H9 (cell line): ENCODE measurements at regions not wholly inside any gene's neighbourhood (a gene's known extent, or its start where the extent isn't known, plus 50 kb on each side); places are given as distances from the start of the nearest gene placed in this dataset.

ENCODE experiments used
- DNase-seq: peaks from one replicate; pipeline ENCODE4 v3.0.0-alpha.2; 2017
- H2AFZ ChIP-seq: one replicate; pipeline ENCODE4 v1.6.1; 2013; ENCODE audit warnings: mild to moderate bottlenecking, low read length, control low read depth, moderate library complexity
- H2AK5ac ChIP-seq: 2 replicates; pipeline ENCODE4 v1.6.1; 2013; ENCODE audit warnings: low read length, control low read depth, mixed read lengths; ENCODE audit not compliant: insufficient read length
- H2BK120ac ChIP-seq: one replicate; pipeline ENCODE4 v1.6.1; 2013; ENCODE audit warnings: low read depth, mild to moderate bottlenecking, low read length, control low read depth, inconsistent platforms; ENCODE audit not compliant: poor library complexity, severe bottlenecking
- H2BK12ac ChIP-seq: 2 replicates; pipeline ENCODE4 v1.6.1; 2013; ENCODE audit warnings: low read length, control low read depth, mixed read lengths, low read depth; ENCODE audit not compliant: insufficient read length
- H2BK15ac ChIP-seq: 2 replicates; pipeline ENCODE4 v1.6.1; 2013; ENCODE audit warnings: low read depth, low read length, control low read depth
- H2BK20ac ChIP-seq: one replicate; pipeline ENCODE4 v1.6.1; 2013; ENCODE audit warnings: low read depth, mild to moderate bottlenecking, low read length, control low read depth, inconsistent platforms; ENCODE audit not compliant: poor library complexity, severe bottlenecking
- H2BK5ac ChIP-seq: 2 replicates; pipeline ENCODE4 v1.6.1; 2013; ENCODE audit warnings: low read length, control low read depth, mixed read lengths; ENCODE audit not compliant: insufficient read length
- H3K14ac ChIP-seq: 2 replicates; pipeline ENCODE4 v1.6.1; 2013; ENCODE audit warnings: low read length, control low read depth; ENCODE audit not compliant: insufficient read depth
- H3K18ac ChIP-seq: 2 replicates; pipeline ENCODE4 v1.6.1; 2013; ENCODE audit warnings: low read depth, mild to moderate bottlenecking, mixed read lengths, low read length, control low read depth; ENCODE audit not compliant: insufficient read length
- H3K23ac ChIP-seq: 2 replicates; pipeline ENCODE4 v1.6.1; 2013; ENCODE audit warnings: low read length, control low read depth, mixed read lengths, low read depth; ENCODE audit not compliant: insufficient read length
- H3K23me2 ChIP-seq: 2 replicates; pipeline ENCODE4 v1.6.1; 2013; ENCODE audit warnings: low read depth, mild to moderate bottlenecking, mixed read lengths, low read length, control low read depth; ENCODE audit not compliant: insufficient read length, poor library complexity, severe bottlenecking
- H3K27ac ChIP-seq: 2 replicates; pipeline ENCODE4 v1.5.1; 2013; ENCODE audit warnings: low read length, control low read depth, mixed read lengths, low read depth; ENCODE audit not compliant: insufficient read length
- H3K27me3 ChIP-seq: 2 replicates; pipeline ENCODE4 v1.6.1; 2013; ENCODE audit warnings: low read length, control low read depth, inconsistent platforms; ENCODE audit not compliant: insufficient read depth
- H3K4ac ChIP-seq: 2 replicates; pipeline ENCODE4 v1.6.1; 2013; ENCODE audit warnings: low read depth, mild to moderate bottlenecking, control low read depth, inconsistent platforms, low read length, moderate library complexity
- H3K4me1 ChIP-seq: 2 replicates; pipeline ENCODE4 v1.6.1; 2013; ENCODE audit warnings: low read length, control low read depth, inconsistent platforms; ENCODE audit not compliant: insufficient read depth
- H3K4me2 ChIP-seq: 2 replicates; pipeline ENCODE4 v1.6.1; 2013; ENCODE audit warnings: low read length, control low read depth, mixed read lengths; ENCODE audit not compliant: insufficient read length, insufficient read depth
- H3K56ac ChIP-seq: 2 replicates; pipeline ENCODE4 v1.6.1; 2013; ENCODE audit warnings: low read depth, mild to moderate bottlenecking, mixed read lengths, low read length, control low read depth; ENCODE audit not compliant: insufficient read length
- H3K79me1 ChIP-seq: 2 replicates; pipeline ENCODE4 v1.6.1; 2013; ENCODE audit warnings: low read depth, mild to moderate bottlenecking, moderate library complexity, low read length, control low read depth, inconsistent platforms; ENCODE audit not compliant: insufficient read depth, poor library complexity, severe bottlenecking
- H3K79me2 ChIP-seq: 2 replicates; pipeline ENCODE4 v1.6.1; 2013; ENCODE audit warnings: low read length, control low read depth, inconsistent platforms; ENCODE audit not compliant: insufficient read depth
- H3K9ac ChIP-seq: 2 replicates; pipeline ENCODE4 v1.6.1; 2013; ENCODE audit warnings: low read length, control low read depth, mixed read lengths; ENCODE audit not compliant: insufficient read length; ENCODE audit errors: extremely low read depth
- H3K9me3 ChIP-seq: one replicate; pipeline ENCODE4 v1.6.1; 2013; ENCODE audit warnings: low read depth, low read length, inconsistent platforms; ENCODE audit not compliant: control insufficient read depth
- H3T11ph ChIP-seq: one replicate; pipeline ENCODE4 v1.6.1; 2013; ENCODE audit warnings: mild to moderate bottlenecking, low read length, control low read depth, inconsistent platforms
- H4K20me1 ChIP-seq: one replicate; pipeline ENCODE4 v1.6.1; 2013; ENCODE audit not compliant: control insufficient read depth, insufficient read length, insufficient read depth
- H4K5ac ChIP-seq: 2 replicates; pipeline ENCODE4 v1.6.1; 2013; ENCODE audit warnings: low read depth, mild to moderate bottlenecking, mixed read lengths, low read length, control low read depth; ENCODE audit not compliant: insufficient read length
- H4K8ac ChIP-seq: replicated peaks from 2 replicates; pipeline ENCODE4 v1.6.1; 2013; ENCODE audit warnings: low read length, control low read depth, mixed read lengths, low read depth; ENCODE audit not compliant: insufficient read length
- H4K91ac ChIP-seq: 2 replicates; pipeline ENCODE4 v1.6.1; 2013; ENCODE audit warnings: low read depth, mild to moderate bottlenecking, moderate library complexity, mixed read lengths, low read length, control low read depth; ENCODE audit not compliant: insufficient read length
- H3K27ac Mint-ChIP-seq, 3 experiments: 2 replicates in 2 of 3; 3 replicates in 1 of 3; pipeline ENCODE4 v1.8.0; 2020 to 2021; ENCODE audit warnings: mixed read lengths in 3 of 3, mild to moderate bottlenecking in 1 of 3, moderate library complexity in 1 of 3
- H3K27me3 Mint-ChIP-seq: 2 replicates; pipeline ENCODE4 v1.8.0; 2021; ENCODE audit warnings: low read depth, mild to moderate bottlenecking, moderate library complexity, mixed read lengths
- H3K36me3 Mint-ChIP-seq, 3 experiments: 2 replicates in 2 of 3; 3 replicates in 1 of 3; pipeline ENCODE4 v1.8.0; 2020 to 2021; ENCODE audit warnings: low read depth in 3 of 3, mixed read lengths in 3 of 3; ENCODE audit not compliant: insufficient read depth in 1 of 3
- H3K4me1 Mint-ChIP-seq, 2 experiments: 2 replicates each; pipeline ENCODE4 v1.8.0; 2020; ENCODE audit warnings: mixed read lengths in 2 of 2
- H3K4me3 Mint-ChIP-seq, 2 experiments: 2 replicates in 1 of 2; 3 replicates in 1 of 2; pipeline ENCODE4 v1.8.0; 2020 to 2021; ENCODE audit warnings: mild to moderate bottlenecking in 2 of 2, mixed read lengths in 2 of 2, moderate library complexity in 1 of 2
- H3K9me3 Mint-ChIP-seq, 2 experiments: 2 replicates in 1 of 2; 3 replicates in 1 of 2; pipeline ENCODE4 v1.8.0; 2020; ENCODE audit warnings: mild to moderate bottlenecking in 2 of 2, mixed read lengths in 2 of 2, moderate library complexity in 1 of 2
- CTCF ChIP-seq: fragments of 200-600 bp; sonication (generic); conservative IDR thresholded peaks from 3 replicates; pipeline ENCODE4 v1.8.0; 2021; ENCODE audit warnings: antibody characterized with exemption, mild to moderate bottlenecking
- WGBS: extraction: QIAGEN DNeasy Blood & Tissue Kit; methylation state at CpG from one replicate; pipeline ENCODE4 v1.1.7; 2013; ENCODE audit warnings: missing lambda C conversion rate, low lambda C conversion rate, mixed read lengths; ENCODE audit not compliant: insufficient read length; ENCODE audit errors: extremely low coverage; 5-methylcytosine and 5-hydroxymethylcytosine counted together

DNA sequence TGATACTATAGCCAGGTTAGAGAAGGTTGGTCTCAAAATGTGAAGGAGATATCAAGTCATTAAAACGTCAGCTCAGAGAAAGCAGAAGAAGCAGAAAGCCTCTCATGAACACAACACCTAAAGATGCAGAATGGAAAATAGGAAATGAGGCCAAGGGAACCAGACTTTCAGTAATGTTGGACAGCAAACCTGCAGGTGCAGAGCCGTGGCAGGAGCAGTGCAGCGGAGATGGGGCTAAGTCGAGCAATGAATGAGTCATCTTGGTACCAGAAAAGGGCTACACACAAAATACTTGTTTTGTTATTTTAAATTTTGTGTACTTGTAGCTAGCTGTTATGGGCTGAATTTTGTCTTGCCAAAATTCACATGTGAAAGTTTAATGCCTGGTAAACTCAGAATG, 479.6 kb upstream of the POM121L12 start:
- H3K4me1 ChIP-seq, result no peaks in the 10 kb centered on the region
- H2BK12ac ChIP-seq, result no peak overlapping the region
- no peaks in the 10 kb centered on the region for H3K9me3 ChIP-seq
- no peak overlapping the region for H2BK20ac ChIP-seq
- H4K8ac ChIP-seq, result no peak overlapping the region
- no peak overlapping the region for H3K4ac ChIP-seq
- no peaks in the 10 kb centered on the region; a peak in 1 of 4 replicates for H3K4me1 Mint-ChIP-seq
- H3K27me3 Mint-ChIP-seq, result no peaks in the 10 kb centered on the region
- H3K79me1 ChIP-seq, result no peaks in the 10 kb centered on the region
- no peak overlapping the region for H3K56ac ChIP-seq
- no peak overlapping the region for H2BK5ac ChIP-seq
- H3K36me3 Mint-ChIP-seq, result peaks cover 1 to 6% (median 2%) of the 10 kb centered on the region in 3 experiments; a peak in 3 of 7 replicates
- no peak overlapping the region for H4K91ac ChIP-seq
- WGBS, result no CpG with 5 or more reads among the region's 4 CpGs
- H3K4me2 ChIP-seq, result no peak overlapping the region
- no peak for TF ChIP-seq CTCF
- no peaks in the 10 kb centered on the region for H4K20me1 ChIP-seq
- no peak overlapping the region for H3K18ac ChIP-seq
- H3K27me3 ChIP-seq, result no peaks in the 10 kb centered on the region
- no peaks in the 10 kb centered on the region for H3K23me2 ChIP-seq
- H3K79me2 ChIP-seq, result no peaks in the 10 kb centered on the region
- H2AFZ ChIP-seq, result no peak overlapping the region
- no peak overlapping the region for H2BK120ac ChIP-seq
- no peak overlapping the region for H4K5ac ChIP-seq
- no peak for DNase-seq
- no peak overlapping the region for H3K27ac Mint-ChIP-seq
- no peak overlapping the region for H3K4me3 Mint-ChIP-seq
- H3K9me3 Mint-ChIP-seq, result peaks cover 5% of the 10 kb centered on the region in 2 experiments; a peak in 3 of 5 replicates
- no peak overlapping the region for H2AK5ac ChIP-seq
- no peak overlapping the region for H3K23ac ChIP-seq
- H3K9ac ChIP-seq, result no peak overlapping the region
- no peak overlapping the region for H2BK15ac ChIP-seq
- H3T11ph ChIP-seq, result no peak overlapping the region
- no peak overlapping the region for H3K27ac ChIP-seq
- no peak overlapping the region for H3K14ac ChIP-seq
